ENCODE measurements at regions not wholly inside any gene's neighbourhood (a gene's known extent, or its start where the extent isn't known, plus 50 kb on each side); places are given as distances from the start of the nearest gene placed in this dataset.

- ChIA-PET CTCF (interaction anchor here (1.9 kb wide), 1 partner anchor 21 kb away, joined by 9 read pairs; no protein-coding TSS in a partner anchor), POLR2A (interaction anchor here (0.6 kb wide), 1 partner anchor 10 kb away, joined by 3 read pairs; no protein-coding TSS in a partner anchor)
- H3K36me3 Mint-ChIP-seq (ENCODE audit: low read depth): peaks cover 2% of the 10 kb centered on the region
- ATAC-seq: no peak
- H3K9me3 Mint-ChIP-seq (ENCODE audit: insufficient read depth): no peaks in the 10 kb centered on the region
- no peak for DNase-seq
- H3K4me1 Mint-ChIP-seq (ENCODE audit: low read depth): peaks cover 88% of the 10 kb centered on the region
- H3K27ac Mint-ChIP-seq: peak overlapping the region; percentile 88
- H3K27me3 Mint-ChIP-seq (ENCODE audit: low read depth): no peaks in the 10 kb centered on the region
- no peak overlapping the region for H3K4me3 Mint-ChIP-seq
Observed at GRCh38 chr1:25019337-25020172, 89.5 kb upstream of the RUNX3 start.

DNA sequence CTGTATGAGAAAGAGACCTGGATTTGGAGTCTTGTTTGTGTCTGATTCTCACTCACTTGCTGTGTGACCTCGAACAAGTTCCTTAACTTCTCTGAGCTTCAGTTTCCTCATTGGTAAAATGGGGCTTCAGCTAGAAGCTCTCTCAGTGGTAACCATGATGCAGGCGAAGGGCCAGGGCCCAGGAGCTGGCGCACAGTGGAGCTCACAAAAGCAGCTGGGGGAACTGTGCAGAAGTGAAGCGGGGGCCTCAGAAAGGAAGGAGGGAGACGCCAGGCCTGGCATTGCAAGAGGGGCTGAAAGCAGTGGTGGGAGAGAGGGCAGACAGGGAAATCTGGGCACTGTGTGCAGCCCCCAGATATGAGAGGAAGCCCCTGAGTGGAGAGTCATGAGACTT, 88.9 kb upstream of the RUNX3 start:
- ATAC-seq (no peak), DNase-seq (no peak)
- Mint-ChIP-seq H3K4me3 (no peak overlapping the region), H3K27me3 (ENCODE audit: low read depth) (no peaks in the 10 kb centered on the region), H3K4me1 (ENCODE audit: low read depth) (peaks cover 82% of the 10 kb centered on the region), H3K27ac (peak overlapping the region; percentile 88), H3K9me3 (ENCODE audit: insufficient read depth) (no peaks in the 10 kb centered on the region), H3K36me3 (ENCODE audit: low read depth) (peaks cover 2% of the 10 kb centered on the region)
- ChIA-PET POLR2A (interaction anchor here (0.6 kb wide), 1 partner anchor 10 kb away, joined by 3 read pairs; no protein-coding TSS in a partner anchor), CTCF (interaction anchor here (1.9 kb wide), 1 partner anchor 21 kb away, joined by 9 read pairs; no protein-coding TSS in a partner anchor)

DNA sequence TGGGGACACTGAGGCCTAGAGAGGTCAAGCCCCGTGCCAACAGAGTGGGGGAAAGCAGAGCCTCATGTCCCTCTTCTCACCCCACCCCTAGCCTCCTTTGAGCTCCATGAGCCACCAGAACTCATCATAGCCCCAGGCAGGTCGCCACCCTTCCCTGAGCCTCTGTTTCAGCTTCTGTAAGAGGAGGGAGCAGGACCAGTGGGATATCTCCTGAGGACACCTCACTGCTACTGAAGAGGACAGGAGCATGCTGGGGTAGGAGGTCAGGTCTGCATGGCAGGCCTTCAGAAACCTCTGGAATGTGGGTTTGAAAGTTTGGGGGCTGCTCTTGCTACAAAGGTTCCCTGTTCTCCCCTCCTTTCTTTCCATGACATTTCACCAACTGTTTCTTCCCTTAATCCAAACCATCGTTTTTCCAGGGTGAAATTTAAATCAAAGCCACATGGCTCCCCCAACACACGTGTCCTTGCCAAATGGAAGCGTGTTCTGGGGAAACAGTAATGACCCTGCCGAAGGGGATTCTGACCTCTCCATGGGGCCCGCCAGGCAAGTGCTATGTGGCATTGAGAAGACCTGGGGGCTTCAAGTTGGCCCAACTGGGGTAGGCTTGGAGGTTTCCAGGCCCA, 88.1 kb upstream of the RUNX3 start:
- DNase-seq (no peak), ATAC-seq (no peak)
- H3K9me3 Mint-ChIP-seq (ENCODE audit: insufficient read depth): no peaks in the 10 kb centered on the region
- H3K27ac Mint-ChIP-seq: peak overlapping the region; percentile 75
- CTCF ChIA-PET: interaction anchor here (1.2 to 1.9 kb wide), 3 partner anchors 14 to 20 kb away, joined by 3 to 9 read pairs (median 4); no protein-coding TSS in a partner anchor
- peaks cover 81% of the 10 kb centered on the region for H3K4me1 Mint-ChIP-seq (ENCODE audit: low read depth)
- H3K27me3 Mint-ChIP-seq (ENCODE audit: low read depth): no peaks in the 10 kb centered on the region
- POLR2A ChIA-PET: interaction anchor here (1.2 kb wide), 1 partner anchor 54 kb away, joined by 5 read pairs; no protein-coding TSS in a partner anchor
- peaks cover 2% of the 10 kb centered on the region for H3K36me3 Mint-ChIP-seq (ENCODE audit: low read depth)
- H3K4me3 Mint-ChIP-seq: no peak overlapping the region

- peak overlapping the region; percentile 75 for H3K27ac Mint-ChIP-seq
- DNase-seq (no peak), ATAC-seq (no peak)
- H3K4me3 Mint-ChIP-seq: no peak overlapping the region
- peaks cover 79% of the 10 kb centered on the region for H3K4me1 Mint-ChIP-seq (ENCODE audit: low read depth)
- ChIA-PET POLR2A (interaction anchor here (1.2 kb wide), 1 partner anchor 53 kb away, joined by 5 read pairs; no protein-coding TSS in a partner anchor), CTCF (interaction anchor here (1.2 to 1.9 kb wide), 3 partner anchors 14 to 19 kb away, joined by 3 to 9 read pairs (median 4); no protein-coding TSS in a partner anchor)
- H3K27me3 Mint-ChIP-seq (ENCODE audit: low read depth): no peaks in the 10 kb centered on the region
- no peaks in the 10 kb centered on the region for H3K9me3 Mint-ChIP-seq (ENCODE audit: insufficient read depth)
- peaks cover 2% of the 10 kb centered on the region for H3K36me3 Mint-ChIP-seq (ENCODE audit: low read depth)
Observed at GRCh38 chr1:25017436-25018109, 87.5 kb upstream of the RUNX3 start.

GRCh38 chr1:25012966-25013962, 83.2 kb upstream of the RUNX3 start:
- ChIA-PET CTCF (interaction anchor here (0.7 to 2.1 kb wide), 8 partner anchors 9 to 191 kb away, joined by 3 to 8 read pairs (median 3); no protein-coding TSS in a partner anchor), POLR2A (interaction anchor here (1.0 kb wide), 1 partner anchor 61 kb away, joined by 3 read pairs; no protein-coding TSS in a partner anchor)
- H3K4me3 Mint-ChIP-seq: no peak overlapping the region
- no peak overlapping the region for H3K27ac Mint-ChIP-seq
- no peak for DNase-seq
- H3K9me3 Mint-ChIP-seq (ENCODE audit: insufficient read depth): peaks cover 3% of the 10 kb centered on the region
- no peaks in the 10 kb centered on the region for H3K27me3 Mint-ChIP-seq (ENCODE audit: low read depth)
- no peaks in the 10 kb centered on the region for H3K36me3 Mint-ChIP-seq (ENCODE audit: low read depth)
- peaks cover 81% of the 10 kb centered on the region for H3K4me1 Mint-ChIP-seq (ENCODE audit: low read depth)
- no peak for ATAC-seq

DNA sequence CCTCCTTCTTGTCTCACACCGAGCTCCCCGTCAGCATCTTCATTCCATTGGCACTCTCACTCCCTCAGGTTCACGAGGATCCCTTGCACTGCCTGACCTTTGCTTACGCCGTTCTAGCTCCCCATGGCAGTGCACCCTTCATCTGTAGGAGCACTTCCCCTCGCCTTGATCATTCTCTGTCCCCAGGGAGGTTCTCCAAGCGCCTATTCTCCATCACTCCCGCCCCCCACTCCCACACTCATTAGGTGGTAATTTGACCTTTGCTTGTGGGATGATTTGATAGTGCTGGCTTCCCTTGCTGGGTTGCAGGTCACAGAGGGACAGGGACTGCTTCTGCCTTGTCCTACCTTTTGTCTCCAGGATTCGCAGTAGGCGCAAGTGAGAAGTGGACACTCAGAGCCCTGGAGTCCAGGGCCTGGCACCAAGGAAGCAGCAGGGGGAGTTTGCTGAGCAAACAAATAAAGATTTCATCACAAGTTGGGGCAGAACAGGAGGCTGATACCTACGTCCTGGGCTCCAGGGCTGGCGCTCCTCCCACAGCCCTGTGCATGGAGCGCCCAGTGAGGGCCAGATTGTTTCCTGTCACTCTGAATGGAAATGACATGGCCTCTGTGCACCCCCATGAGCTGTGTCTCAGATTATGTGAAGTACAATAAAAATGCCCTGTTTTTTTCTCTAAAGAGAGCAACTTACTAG, 82.0 kb upstream of the RUNX3 start:
- no peaks in the 10 kb centered on the region for H3K27me3 Mint-ChIP-seq (ENCODE audit: low read depth)
- peak; percentile 47 for ATAC-seq
- no peaks in the 10 kb centered on the region for H3K36me3 Mint-ChIP-seq (ENCODE audit: low read depth)
- DNase-seq: no peak
- peak overlapping the region; percentile 60 for H3K27ac Mint-ChIP-seq
- no peak overlapping the region for H3K4me3 Mint-ChIP-seq
- peaks cover 81% of the 10 kb centered on the region for H3K4me1 Mint-ChIP-seq (ENCODE audit: low read depth)
- ChIA-PET POLR2A (interaction anchor here (2.7 kb wide), 1 partner anchor 47 kb away, joined by 12 read pairs; no protein-coding TSS in a partner anchor), CTCF (interaction anchor here (0.7 to 2.1 kb wide), 11 partner anchors 10 to 49 kb away, joined by 3 to 8 read pairs (median 3); no protein-coding TSS in a partner anchor)
- peaks cover 3% of the 10 kb centered on the region for H3K9me3 Mint-ChIP-seq (ENCODE audit: insufficient read depth)

- DNase-seq (no peak), ATAC-seq (no peak)
- Mint-ChIP-seq H3K27ac (peak overlapping the region; percentile 24), H3K9me3 (ENCODE audit: insufficient read depth) (peaks cover 3% of the 10 kb centered on the region), H3K4me3 (no peak overlapping the region), H3K4me1 (ENCODE audit: low read depth) (peaks cover 84% of the 10 kb centered on the region), H3K27me3 (ENCODE audit: low read depth) (no peaks in the 10 kb centered on the region), H3K36me3 (ENCODE audit: low read depth) (no peaks in the 10 kb centered on the region)
- POLR2A ChIA-PET: interaction anchor here (0.8 to 2.7 kb wide), 3 partner anchors 11 to 46 kb away, joined by 3 to 12 read pairs (median 6); no protein-coding TSS in a partner anchor
- CTCF ChIA-PET: interaction anchor here (1.0 to 1.7 kb wide), 7 partner anchors 10 to 48 kb away, joined by 3 to 6 read pairs (median 3); no protein-coding TSS in a partner anchor
Observed at GRCh38 chr1:25011275-25011674, 81.2 kb upstream of the RUNX3 start.

DNA sequence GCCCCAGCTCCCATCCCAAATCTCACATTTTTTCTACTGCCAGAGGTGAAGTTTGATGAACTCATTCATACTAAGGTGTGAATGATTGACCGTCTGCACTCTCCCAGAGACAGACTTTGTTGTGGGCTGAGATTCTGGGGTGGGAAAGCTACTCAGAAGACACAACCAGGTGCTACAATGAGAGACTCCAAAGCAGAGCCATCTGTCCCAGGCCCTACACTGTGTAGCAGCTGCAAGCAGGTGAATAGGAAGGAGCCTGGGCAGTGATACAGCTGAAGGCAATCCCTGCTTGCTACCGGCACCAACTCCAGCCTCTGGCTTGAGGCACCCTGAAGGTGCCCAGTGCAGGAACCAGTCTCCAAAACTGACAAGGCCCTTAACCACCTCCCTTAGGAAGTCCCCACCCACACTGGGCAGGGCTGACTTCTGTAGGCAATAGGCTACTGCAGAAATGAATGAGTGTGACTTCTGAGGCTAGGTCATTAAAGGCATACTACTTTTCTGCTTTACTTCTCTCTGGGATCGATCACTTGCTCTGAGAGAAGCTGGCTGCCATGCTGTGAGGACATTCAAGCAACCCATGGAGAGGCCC, 79.7 kb upstream of the RUNX3 start:
- Mint-ChIP-seq H3K27me3 (ENCODE audit: low read depth) (no peaks in the 10 kb centered on the region), H3K9me3 (ENCODE audit: insufficient read depth) (peaks cover 3% of the 10 kb centered on the region), H3K27ac (peak overlapping the region; percentile 54), H3K4me1 (ENCODE audit: low read depth) (peaks cover 85% of the 10 kb centered on the region), H3K36me3 (ENCODE audit: low read depth) (no peaks in the 10 kb centered on the region), H3K4me3 (no peak overlapping the region)
- ATAC-seq (peak; percentile 76), DNase-seq (peak; percentile 65)
- ChIA-PET POLR2A (interaction anchor here (1.1 to 2.7 kb wide), 6 partner anchors 9 to 223 kb away, joined by 3 to 12 read pairs (median 4); no protein-coding TSS in a partner anchor), CTCF (interaction anchor here (0.8 to 6.1 kb wide), 5 partner anchors 13 to 46 kb away, joined by 3 to 19 read pairs (median 4); no protein-coding TSS in a partner anchor)

DNA sequence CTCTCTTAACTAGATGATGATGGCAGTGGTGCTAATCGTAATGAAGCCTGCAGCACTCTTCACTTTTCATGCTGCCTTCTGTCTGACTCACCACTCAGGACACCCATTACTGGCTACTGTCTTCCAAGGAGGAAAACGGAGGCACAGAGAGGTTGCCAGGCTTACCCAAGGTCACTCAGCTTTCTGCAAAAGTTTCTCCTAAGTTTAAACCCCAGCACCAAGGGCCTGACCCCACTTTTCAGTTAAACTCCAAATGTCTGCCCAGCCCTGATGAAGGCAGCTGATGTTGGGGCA, 78.1 kb upstream of the RUNX3 start:
- Mint-ChIP-seq H3K27me3 (ENCODE audit: low read depth) (no peaks in the 10 kb centered on the region), H3K9me3 (ENCODE audit: insufficient read depth) (peaks cover 3% of the 10 kb centered on the region), H3K4me1 (ENCODE audit: low read depth) (peaks cover 94% of the 10 kb centered on the region), H3K4me3 (no peak overlapping the region), H3K36me3 (ENCODE audit: low read depth) (peaks cover 3% of the 10 kb centered on the region), H3K27ac (peak overlapping the region; percentile 23)
- ATAC-seq: no peak
- DNase-seq: no peak
- POLR2A ChIA-PET: interaction anchor here (1.1 kb wide), 1 partner anchor 11 kb away, joined by 3 read pairs; no protein-coding TSS in a partner anchor
- CTCF ChIA-PET: interaction anchor here (0.7 to 6.1 kb wide), 5 partner anchors 14 to 45 kb away, joined by 3 to 19 read pairs (median 4); no protein-coding TSS in a partner anchor
